Liver (tissue), 8 donors: ENCODE measurements at regions not wholly inside any gene's neighbourhood (a gene's known extent, or its start where the extent isn't known, plus 50 kb on each side); places are given as distances from the start of the nearest gene placed in this dataset.

Source experiments
- DNase-seq: peaks from one replicate; pipeline ENCODE4 v3.0.0-alpha.2; 2017; ENCODE audit warnings: low spot score
- H3K27ac ChIP-seq, 2 donors: one replicate each; pipeline ENCODE4 v1.7.0; 2013; ENCODE audit warnings: inconsistent platforms in 2 of 2, low read length in 2 of 2, control low read depth in 1 of 2, low read depth in 1 of 2, mild to moderate bottlenecking in 1 of 2
- H3K27me3 ChIP-seq, 4 donors: one replicate each; pipeline versions ENCODE4 v1.6.1 to v1.7.0; 2013; ENCODE audit warnings: low read length in 3 of 4, inconsistent platforms in 1 of 4, mild to moderate bottlenecking in 1 of 4, moderate library complexity in 1 of 4; ENCODE audit not compliant: control insufficient read depth in 4 of 4, insufficient read depth in 4 of 4
- H3K36me3 ChIP-seq, 4 donors: one replicate each; pipeline versions ENCODE4 v1.6.1 to v1.7.0; 2013; ENCODE audit warnings: low read length in 3 of 4, mild to moderate bottlenecking in 3 of 4, low read depth in 1 of 4, moderate library complexity in 1 of 4; ENCODE audit not compliant: control insufficient read depth in 4 of 4, insufficient read depth in 3 of 4
- H3K4me1 ChIP-seq, 4 donors: one replicate each; pipeline versions ENCODE4 v1.6.1 to v1.7.0; 2013; ENCODE audit warnings: low read length in 3 of 4, mild to moderate bottlenecking in 3 of 4, moderate library complexity in 1 of 4; ENCODE audit not compliant: control insufficient read depth in 4 of 4, insufficient read depth in 4 of 4
- H3K4me3 ChIP-seq, 3 donors: one replicate each; pipeline versions ENCODE4 v1.6.1 to v1.7.0; 2013; ENCODE audit warnings: low read length in 3 of 3, control low read depth in 1 of 3, low read depth in 1 of 3, mild to moderate bottlenecking in 1 of 3
- H3K9ac ChIP-seq, 2 donors: one replicate each; pipeline ENCODE4 v1.7.0; 2013; ENCODE audit warnings: low read length in 2 of 2, mild to moderate bottlenecking in 2 of 2, moderate library complexity in 2 of 2, control low read depth in 1 of 2, low read depth in 1 of 2
- H3K9me3 ChIP-seq, 4 donors: one replicate each; pipeline versions ENCODE4 v1.6.1 to v1.7.0; 2013; ENCODE audit warnings: low read length in 3 of 4; ENCODE audit not compliant: control insufficient read depth in 4 of 4
- EGR1 ChIP-seq, 2 donors: IDR thresholded peaks; 2 replicates each; pipeline ENCODE4 v1.6.1; 2016 to 2018; ENCODE audit warnings: antibody characterized with exemption in 2 of 2, low read depth in 2 of 2
- FOXA1 ChIP-seq: IDR thresholded peaks from 2 replicates; pipeline ENCODE4 v1.6.1; 2016; ENCODE audit warnings: antibody characterized with exemption
- GABPA ChIP-seq, 2 donors: IDR thresholded peaks in 1 of 2; conservative IDR thresholded peaks in 1 of 2; 2 replicates each; pipeline ENCODE4 v1.6.1; 2016; ENCODE audit warnings: antibody characterized with exemption in 2 of 2, mild to moderate bottlenecking in 1 of 2, moderate library complexity in 1 of 2
- HNF4A ChIP-seq, 2 donors: conservative IDR thresholded peaks; 2 replicates each; pipeline ENCODE4 v1.6.1; 2016; ENCODE audit warnings: antibody characterized with exemption in 2 of 2, mild to moderate bottlenecking in 2 of 2
- JUND ChIP-seq, 2 donors: IDR thresholded peaks; 2 replicates each; pipeline ENCODE4 v1.6.1; 2016; ENCODE audit warnings: antibody characterized with exemption in 2 of 2
- NR2F2 ChIP-seq: IDR thresholded peaks from 2 replicates; pipeline ENCODE4 v1.6.1; 2016; ENCODE audit warnings: antibody characterized with exemption
- RAD21 ChIP-seq, 2 donors: IDR thresholded peaks; 2 replicates each; pipeline ENCODE4 v1.6.1; 2016; ENCODE audit warnings: antibody characterized with exemption in 2 of 2, mild to moderate bottlenecking in 2 of 2
- RXRA ChIP-seq, 2 donors: IDR thresholded peaks; 2 replicates each; pipeline ENCODE4 v1.6.1; 2017 to 2018; ENCODE audit warnings: antibody characterized with exemption in 2 of 2, mild to moderate bottlenecking in 1 of 2
- SP1 ChIP-seq: IDR thresholded peaks from 2 replicates; pipeline ENCODE4 v1.6.1; 2018; ENCODE audit warnings: antibody characterized with exemption, mild to moderate bottlenecking
- TAF1 ChIP-seq: conservative IDR thresholded peaks from 2 replicates; pipeline ENCODE4 v1.6.1; 2016; ENCODE audit warnings: antibody characterized with exemption, mild to moderate bottlenecking
- YY1 ChIP-seq: IDR thresholded peaks from 2 replicates; pipeline ENCODE4 v1.6.1; 2016; ENCODE audit warnings: antibody characterized with exemption, mild to moderate bottlenecking
- WGBS: extraction: QIAGEN DNeasy Blood & Tissue Kit; methylation state at CpG from one replicate; pipeline ENCODE4 v1.1.7; 2013; 5-methylcytosine and 5-hydroxymethylcytosine counted together
- TF ChIP-seq, protein P1 (sequence below): fragments of 150-350 bp; IDR thresholded peaks from 2 replicates; pipeline ENCODE4 v1.5.1; 2017; ENCODE audit warnings: improper control_type of control experiment, low read depth, low read length; ENCODE audit not compliant: missing input control
- TF ChIP-seq, protein P2 (sequence below): IDR thresholded peaks from 2 replicates; pipeline ENCODE4 v1.6.1; 2016; ENCODE audit warnings: antibody characterized with exemption, mild to moderate bottlenecking
- TF ChIP-seq, protein P3 (sequence below): IDR thresholded peaks from 2 replicates; pipeline ENCODE4 v1.6.1; 2016; ENCODE audit warnings: antibody characterized with exemption
- donor health status: healthy.
- donor health status: healthy.
- donor health status: healthy.
- donor health status: healthy.
- donor health status: healthy.

DNA sequence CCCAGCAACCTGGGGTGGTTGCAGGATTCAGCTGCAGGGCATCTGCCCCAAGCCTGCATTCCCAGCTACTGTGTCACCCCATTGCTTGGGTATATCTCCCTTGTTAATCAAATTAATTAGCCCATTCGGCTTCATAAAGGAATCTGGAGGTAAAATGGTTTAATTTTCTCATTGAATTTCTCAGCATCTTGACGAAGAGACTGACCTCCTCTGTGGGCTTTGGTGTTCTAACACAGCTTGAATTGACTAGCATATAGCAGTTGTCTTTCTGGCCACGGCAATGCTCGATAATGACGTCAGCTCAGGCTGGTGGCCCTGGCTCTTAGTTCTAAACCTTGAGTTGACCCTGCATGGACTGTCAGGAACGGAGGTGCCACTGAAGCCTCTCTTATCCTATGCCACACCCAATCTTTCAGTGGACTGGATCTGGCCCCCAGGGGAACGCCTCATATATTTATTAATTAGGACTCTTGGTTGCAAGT is 72.4 kb downstream of the MSX2 start:
- Histone ChIP-seq H3K27me3 (peaks cover 0 to 9% (median 3%) of the 10 kb centered on the region in 4 donors), H3K9ac (no peak overlapping the region), H3K27ac (no peak overlapping the region), H3K36me3 (no peaks in the 10 kb centered on the region), H3K9me3 (peaks cover 0 to 4% (median 0%) of the 10 kb centered on the region in 4 donors), H3K4me3 (no peak overlapping the region), H3K4me1 (no peaks in the 10 kb centered on the region)
- 67% methylated on average over 7 of the region's 7 CpGs for WGBS
- TF ChIP-seq FOXA1 (no peak), NR2F2 (no peak), HNF4A (conservative IDR thresholded peaks at IDR 0.05) (no peak), RXRA (IDR thresholded peaks at IDR 0.05) (no peak), TAF1 (no peak), YY1 (no peak)
- TF ChIP-seq, protein P1, sequence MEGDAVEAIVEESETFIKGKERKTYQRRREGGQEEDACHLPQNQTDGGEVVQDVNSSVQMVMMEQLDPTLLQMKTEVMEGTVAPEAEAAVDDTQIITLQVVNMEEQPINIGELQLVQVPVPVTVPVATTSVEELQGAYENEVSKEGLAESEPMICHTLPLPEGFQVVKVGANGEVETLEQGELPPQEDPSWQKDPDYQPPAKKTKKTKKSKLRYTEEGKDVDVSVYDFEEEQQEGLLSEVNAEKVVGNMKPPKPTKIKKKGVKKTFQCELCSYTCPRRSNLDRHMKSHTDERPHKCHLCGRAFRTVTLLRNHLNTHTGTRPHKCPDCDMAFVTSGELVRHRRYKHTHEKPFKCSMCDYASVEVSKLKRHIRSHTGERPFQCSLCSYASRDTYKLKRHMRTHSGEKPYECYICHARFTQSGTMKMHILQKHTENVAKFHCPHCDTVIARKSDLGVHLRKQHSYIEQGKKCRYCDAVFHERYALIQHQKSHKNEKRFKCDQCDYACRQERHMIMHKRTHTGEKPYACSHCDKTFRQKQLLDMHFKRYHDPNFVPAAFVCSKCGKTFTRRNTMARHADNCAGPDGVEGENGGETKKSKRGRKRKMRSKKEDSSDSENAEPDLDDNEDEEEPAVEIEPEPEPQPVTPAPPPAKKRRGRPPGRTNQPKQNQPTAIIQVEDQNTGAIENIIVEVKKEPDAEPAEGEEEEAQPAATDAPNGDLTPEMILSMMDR = no peak
- no peak for DNase-seq

DNA sequence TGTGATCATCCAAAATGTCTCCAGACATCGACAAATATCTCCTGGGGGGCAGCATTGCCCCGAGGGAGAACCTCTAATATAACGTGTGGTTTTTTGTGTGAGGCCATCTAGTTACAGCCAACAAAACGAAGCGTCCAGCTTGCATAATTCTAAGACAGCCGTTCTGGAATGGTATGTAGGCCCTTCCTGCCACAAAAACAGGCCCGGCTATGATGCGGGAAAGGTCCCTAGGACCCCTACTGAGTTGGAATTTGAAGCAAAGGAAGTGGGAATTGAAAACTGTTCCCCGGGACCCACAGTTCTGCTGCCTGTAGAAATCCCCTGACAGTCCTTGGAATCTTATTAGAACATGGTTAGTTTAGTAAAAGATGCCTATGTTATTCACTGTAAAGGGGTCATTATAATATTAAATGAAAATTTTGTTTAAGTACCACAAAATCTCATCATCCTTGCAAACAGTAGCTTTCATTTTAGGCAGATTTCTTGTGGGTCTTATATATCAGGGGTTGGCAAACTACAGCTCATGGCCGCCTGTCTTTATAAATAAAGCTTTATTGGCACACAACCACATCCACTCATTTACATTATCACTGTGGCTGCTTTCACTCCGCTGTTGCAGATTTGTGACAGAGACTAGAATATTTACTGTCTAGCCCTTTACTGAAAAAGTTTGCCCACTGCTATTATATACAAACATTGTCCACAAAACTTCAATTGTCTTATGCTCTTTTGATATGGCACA is 70.7 kb downstream of the MSX2 start:
- Histone ChIP-seq H3K27ac (no peak overlapping the region), H3K4me3 (no peak overlapping the region), H3K9me3 (no peaks in the 10 kb centered on the region), H3K4me1 (no peaks in the 10 kb centered on the region), H3K27me3 (peaks cover 0 to 9% (median 5%) of the 10 kb centered on the region in 4 donors), H3K36me3 (no peaks in the 10 kb centered on the region), H3K9ac (no peak overlapping the region)
- WGBS = 44% methylated on average over 11 of the region's 11 CpGs
- no peak for TF ChIP-seq RXRA (IDR thresholded peaks at IDR 0.05)
- TF ChIP-seq SP1 = no peak
- no peak for TF ChIP-seq NR2F2
- TF ChIP-seq EGR1 (IDR thresholded peaks at IDR 0.05; ENCODE audit: low read depth in 2 of 2) = no peak
- TF ChIP-seq, protein P2, sequence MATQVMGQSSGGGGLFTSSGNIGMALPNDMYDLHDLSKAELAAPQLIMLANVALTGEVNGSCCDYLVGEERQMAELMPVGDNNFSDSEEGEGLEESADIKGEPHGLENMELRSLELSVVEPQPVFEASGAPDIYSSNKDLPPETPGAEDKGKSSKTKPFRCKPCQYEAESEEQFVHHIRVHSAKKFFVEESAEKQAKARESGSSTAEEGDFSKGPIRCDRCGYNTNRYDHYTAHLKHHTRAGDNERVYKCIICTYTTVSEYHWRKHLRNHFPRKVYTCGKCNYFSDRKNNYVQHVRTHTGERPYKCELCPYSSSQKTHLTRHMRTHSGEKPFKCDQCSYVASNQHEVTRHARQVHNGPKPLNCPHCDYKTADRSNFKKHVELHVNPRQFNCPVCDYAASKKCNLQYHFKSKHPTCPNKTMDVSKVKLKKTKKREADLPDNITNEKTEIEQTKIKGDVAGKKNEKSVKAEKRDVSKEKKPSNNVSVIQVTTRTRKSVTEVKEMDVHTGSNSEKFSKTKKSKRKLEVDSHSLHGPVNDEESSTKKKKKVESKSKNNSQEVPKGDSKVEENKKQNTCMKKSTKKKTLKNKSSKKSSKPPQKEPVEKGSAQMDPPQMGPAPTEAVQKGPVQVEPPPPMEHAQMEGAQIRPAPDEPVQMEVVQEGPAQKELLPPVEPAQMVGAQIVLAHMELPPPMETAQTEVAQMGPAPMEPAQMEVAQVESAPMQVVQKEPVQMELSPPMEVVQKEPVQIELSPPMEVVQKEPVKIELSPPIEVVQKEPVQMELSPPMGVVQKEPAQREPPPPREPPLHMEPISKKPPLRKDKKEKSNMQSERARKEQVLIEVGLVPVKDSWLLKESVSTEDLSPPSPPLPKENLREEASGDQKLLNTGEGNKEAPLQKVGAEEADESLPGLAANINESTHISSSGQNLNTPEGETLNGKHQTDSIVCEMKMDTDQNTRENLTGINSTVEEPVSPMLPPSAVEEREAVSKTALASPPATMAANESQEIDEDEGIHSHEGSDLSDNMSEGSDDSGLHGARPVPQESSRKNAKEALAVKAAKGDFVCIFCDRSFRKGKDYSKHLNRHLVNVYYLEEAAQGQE = no peak
- no peak for TF ChIP-seq GABPA (IDR thresholded peaks at IDR 0.05 in 1 of 2, conservative IDR thresholded peaks at IDR 0.05 in 1 of 2)
- TF ChIP-seq, protein P3, sequence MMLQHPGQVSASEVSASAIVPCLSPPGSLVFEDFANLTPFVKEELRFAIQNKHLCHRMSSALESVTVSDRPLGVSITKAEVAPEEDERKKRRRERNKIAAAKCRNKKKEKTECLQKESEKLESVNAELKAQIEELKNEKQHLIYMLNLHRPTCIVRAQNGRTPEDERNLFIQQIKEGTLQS = no peak
- no peak for TF ChIP-seq YY1
- no peak for TF ChIP-seq JUND (IDR thresholded peaks at IDR 0.05)
- TF ChIP-seq RAD21 (IDR thresholded peaks at IDR 0.05) = no peak
- DNase-seq = no peak
